MG63 (cell line): ENCODE measurements at regions not wholly inside any gene's neighbourhood (a gene's known extent, or its start where the extent isn't known, plus 50 kb on each side); places are given as distances from the start of the nearest gene placed in this dataset.
"Not testable (repeated sequence)": the region's sequence is repeated elsewhere in the genome, so short reads cannot be mapped to it uniquely, and the experiment has no call there.

ENCODE experiments used
- DNase-seq: peaks from one replicate; pipeline ENCODE4 v3.0.0-alpha.2; 2020
- H3K27me3 ChIP-seq: fragments of 250-450 bp; sonication (Bioruptor Pico); 2 replicates; pipeline ENCODE4 v1.5.1; 2020; ENCODE audit warnings: mild to moderate bottlenecking, moderate library complexity
- H3K36me3 ChIP-seq: fragments of 250-450 bp; sonication (Bioruptor Pico); 2 replicates; pipeline ENCODE4 v1.5.1; 2020; ENCODE audit warnings: mild to moderate bottlenecking, moderate library complexity
- H3K4me3 ChIP-seq: fragments of 250-450 bp; sonication (Bioruptor Pico); 2 replicates; pipeline ENCODE4 v1.5.1; 2020; ENCODE audit warnings: mild to moderate bottlenecking, moderate library complexity
- H3K9me3 ChIP-seq: fragments of 250-450 bp; sonication (Bioruptor Pico); 2 replicates; pipeline ENCODE4 v1.5.1; 2020; ENCODE audit warnings: mild to moderate bottlenecking, moderate library complexity

- peak; percentile 11 for DNase-seq
- not testable (repeated sequence) for H3K27me3 ChIP-seq, H3K9me3 ChIP-seq
These were observed 86.6 kb downstream of the FHIP1A start for GRCh38 chr4:151495612-151496011.

GRCh38 chr4:151511548-151511947 lies 102.6 kb downstream of the FHIP1A start:
- not testable (repeated sequence) for DNase-seq, H3K4me3 ChIP-seq, H3K36me3 ChIP-seq, H3K9me3 ChIP-seq, H3K27me3 ChIP-seq

More at GRCh38 chr4:151495612-151496011, 86.6 kb downstream of the FHIP1A start:
- not testable (repeated sequence) for H3K4me3 ChIP-seq, H3K36me3 ChIP-seq

- no peaks in the 10 kb centered on the region for H3K36me3 ChIP-seq
- no peak overlapping the region for H3K4me3 ChIP-seq
- no peaks in the 10 kb centered on the region for H3K9me3 ChIP-seq
- no peak for DNase-seq
- H3K27me3 ChIP-seq, result no peaks in the 10 kb centered on the region
These were observed 108.9 kb downstream of the FHIP1A start for GRCh38 chr4:151517896-151518295.

DNA sequence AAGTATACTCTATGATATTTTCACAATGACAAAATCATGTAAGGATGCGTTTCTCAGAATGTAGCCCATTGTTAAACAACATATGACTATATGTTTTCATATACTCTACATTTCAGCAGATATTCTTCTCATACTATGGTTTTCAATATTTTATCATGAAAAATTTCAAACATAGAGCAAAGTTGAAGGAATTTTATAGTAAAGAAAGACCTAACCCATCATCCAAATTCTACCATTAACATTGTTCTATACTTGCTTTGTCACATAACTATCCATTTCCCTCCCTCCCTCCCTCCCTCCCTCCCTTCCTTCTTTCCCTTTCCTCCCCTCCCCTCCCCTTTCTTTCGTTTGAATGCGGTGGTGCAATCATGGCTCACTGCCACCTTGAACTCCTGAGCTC lies 109.4 kb downstream of the FHIP1A start:
- Histone ChIP-seq H3K9me3 (no peaks in the 10 kb centered on the region), H3K4me3 (no peak overlapping the region), H3K36me3 (no peaks in the 10 kb centered on the region), H3K27me3 (no peaks in the 10 kb centered on the region)
- DNase-seq, result no peak

GRCh38 chr4:151519728-151520415 lies 110.9 kb downstream of the FHIP1A start:
- H3K27me3 ChIP-seq, result no peaks in the 10 kb centered on the region
- H3K36me3 ChIP-seq, result no peaks in the 10 kb centered on the region
- no peak overlapping the region for H3K4me3 ChIP-seq
- no peaks in the 10 kb centered on the region for H3K9me3 ChIP-seq
- no peak for DNase-seq

- no peaks in the 10 kb centered on the region for H3K36me3 ChIP-seq
- H3K9me3 ChIP-seq, result no peaks in the 10 kb centered on the region
- no peak overlapping the region for H3K4me3 ChIP-seq
- no peak for DNase-seq
- no peaks in the 10 kb centered on the region for H3K27me3 ChIP-seq
These were observed 114.0 kb downstream of the FHIP1A start for GRCh38 chr4:151522866-151523519.

DNA sequence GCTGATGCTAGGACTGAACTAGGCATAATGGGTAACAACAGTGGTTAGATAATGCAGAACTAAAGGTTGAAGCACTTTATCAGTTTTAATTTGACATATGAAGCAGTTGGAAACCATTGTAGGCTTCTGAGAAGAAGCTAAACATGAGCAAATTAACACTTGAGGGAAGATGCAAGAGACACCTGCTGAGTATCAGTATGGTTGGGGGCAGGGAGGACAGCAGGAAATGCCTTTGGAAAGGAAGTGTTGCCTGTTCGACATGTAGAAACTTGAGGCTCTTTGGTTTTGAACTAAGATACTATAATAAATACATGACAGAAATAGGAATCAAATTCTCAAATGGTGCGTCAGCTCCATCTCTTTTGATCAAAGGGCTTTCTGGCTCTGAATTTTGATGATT lies 115.6 kb downstream of the FHIP1A start:
- no peaks in the 10 kb centered on the region for H3K36me3 ChIP-seq
- no peak for DNase-seq
- H3K9me3 ChIP-seq, result no peaks in the 10 kb centered on the region
- H3K27me3 ChIP-seq, result no peaks in the 10 kb centered on the region
- H3K4me3 ChIP-seq, result no peak overlapping the region

DNA sequence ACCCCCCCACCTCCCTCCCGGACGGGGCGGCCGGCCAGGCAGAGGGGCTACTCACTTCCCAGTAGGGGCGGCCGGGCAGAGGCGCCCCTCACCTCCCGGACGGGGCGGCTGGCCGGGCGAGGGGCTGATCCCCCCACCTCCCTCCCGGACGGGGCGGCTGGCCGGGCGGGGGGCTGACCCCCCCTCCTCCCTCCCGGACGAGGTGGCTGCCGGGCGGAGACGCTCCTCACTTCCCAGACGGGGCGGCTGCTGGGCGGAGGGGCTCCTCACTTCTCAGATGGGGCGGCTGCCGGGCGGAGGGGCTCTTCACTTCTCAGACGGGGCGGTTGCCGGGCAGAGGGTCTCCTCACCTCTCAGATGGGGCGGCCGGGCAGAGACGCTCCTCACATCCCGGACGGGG lies 117.5 kb downstream of the FHIP1A start:
- DNase-seq, H3K27me3 ChIP-seq, H3K4me3 ChIP-seq, H3K9me3 ChIP-seq, H3K36me3 ChIP-seq: not testable (repeated sequence)

DNA sequence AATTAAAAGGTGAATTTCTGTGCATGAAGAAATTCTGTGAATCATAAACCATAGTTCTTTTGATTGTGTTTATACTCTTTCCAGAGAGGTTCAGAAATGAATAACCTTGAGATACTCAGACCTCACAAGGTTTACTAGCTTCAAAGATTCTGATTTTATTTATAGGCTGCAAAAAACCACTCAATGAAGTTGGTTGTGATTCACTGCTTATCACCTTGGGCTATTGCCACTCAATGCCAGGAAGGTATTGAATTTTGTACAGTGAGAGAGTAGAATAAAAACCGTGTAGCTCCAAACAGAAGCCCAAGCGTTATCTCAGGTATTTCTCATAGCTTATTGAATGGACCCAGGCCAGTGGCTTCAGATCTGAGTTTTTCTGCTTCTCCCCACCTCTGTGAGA lies 118.7 kb downstream of the FHIP1A start:
- no peak for DNase-seq
- Histone ChIP-seq H3K4me3 (no peak overlapping the region), H3K36me3 (no peaks in the 10 kb centered on the region), H3K9me3 (no peaks in the 10 kb centered on the region), H3K27me3 (no peaks in the 10 kb centered on the region)

DNA sequence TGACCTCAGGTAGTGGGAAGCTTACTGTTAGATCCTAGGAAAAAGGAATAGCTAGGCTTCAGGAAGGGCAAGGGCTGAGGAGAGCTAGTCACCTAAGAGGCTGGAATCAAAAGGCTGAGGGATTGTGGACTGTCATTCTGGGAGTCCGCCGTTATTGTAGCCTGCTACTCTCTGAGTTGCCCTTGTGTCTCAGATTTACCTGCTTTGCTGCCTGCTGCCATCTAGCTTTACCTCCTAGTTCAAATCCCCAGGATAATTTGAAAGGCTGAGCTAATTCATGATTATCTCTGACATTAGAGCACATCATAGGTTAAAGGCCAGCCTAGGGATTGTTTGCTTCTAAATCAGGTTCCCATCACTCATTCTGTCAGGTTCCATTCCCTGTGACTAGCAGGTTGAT lies 120.2 kb downstream of the FHIP1A start:
- Histone ChIP-seq H3K9me3 (no peaks in the 10 kb centered on the region), H3K4me3 (no peak overlapping the region), H3K36me3 (no peaks in the 10 kb centered on the region), H3K27me3 (no peaks in the 10 kb centered on the region)
- DNase-seq, result no peak

- no peak for DNase-seq
- Histone ChIP-seq H3K9me3 (no peaks in the 10 kb centered on the region), H3K36me3 (no peaks in the 10 kb centered on the region), H3K4me3 (no peak overlapping the region), H3K27me3 (no peaks in the 10 kb centered on the region)
These were observed 121.3 kb downstream of the FHIP1A start for GRCh38 chr4:151530230-151530629.

GRCh38 chr4:151530783-151531182 lies 121.8 kb downstream of the FHIP1A start:
- Histone ChIP-seq H3K9me3 (no peaks in the 10 kb centered on the region), H3K27me3 (no peaks in the 10 kb centered on the region), H3K36me3 (no peaks in the 10 kb centered on the region), H3K4me3 (no peak overlapping the region)
- DNase-seq, result no peak

GRCh38 chr4:151532001-151532708 lies 123.2 kb downstream of the FHIP1A start:
- no peaks in the 10 kb centered on the region for H3K36me3 ChIP-seq
- DNase-seq, result no peak
- H3K27me3 ChIP-seq, result no peaks in the 10 kb centered on the region
- H3K9me3 ChIP-seq, result no peaks in the 10 kb centered on the region
- H3K4me3 ChIP-seq, result no peak overlapping the region

DNA sequence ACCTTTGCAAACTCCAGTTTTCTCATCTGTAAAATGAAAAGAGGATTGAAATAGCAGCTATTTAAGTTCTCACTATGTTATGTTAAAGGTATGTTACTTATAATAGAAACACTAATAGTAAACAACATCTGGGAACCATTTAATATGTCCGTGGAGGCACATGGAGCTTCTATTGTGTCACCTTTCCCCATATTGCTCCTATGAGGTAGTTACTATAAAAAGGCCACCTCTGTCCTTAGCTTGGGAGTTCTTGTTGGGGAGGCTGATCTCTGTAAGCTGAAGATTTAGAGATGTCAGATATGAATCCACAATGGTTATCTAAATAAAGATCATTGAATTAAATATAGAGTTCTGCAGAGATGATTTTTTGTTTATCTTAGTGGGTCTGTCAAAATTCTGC lies 125.2 kb downstream of the FHIP1A start:
- no peak for DNase-seq
- H3K27me3 ChIP-seq, result no peaks in the 10 kb centered on the region
- no peaks in the 10 kb centered on the region for H3K9me3 ChIP-seq

DNA sequence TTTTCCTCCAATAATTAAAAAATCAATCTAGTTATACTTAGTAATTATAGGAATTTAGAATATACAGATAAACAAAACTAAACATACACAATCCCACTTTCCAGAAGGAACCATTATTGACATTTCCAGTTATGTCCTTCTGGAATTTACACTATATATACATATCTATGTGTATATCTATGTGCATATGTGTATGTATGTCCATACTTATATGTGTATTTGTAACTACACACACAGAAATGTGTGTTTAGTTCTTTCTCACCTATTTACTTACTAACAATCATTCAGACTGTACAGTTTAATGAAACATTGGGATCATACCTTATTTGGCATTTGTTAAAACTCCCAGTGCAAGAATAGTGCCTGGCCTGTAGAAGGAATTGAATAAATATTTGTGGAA lies 126.4 kb downstream of the FHIP1A start:
- no peaks in the 10 kb centered on the region for H3K36me3 ChIP-seq
- H3K4me3 ChIP-seq, result no peak overlapping the region
- no peaks in the 10 kb centered on the region for H3K9me3 ChIP-seq
- no peaks in the 10 kb centered on the region for H3K27me3 ChIP-seq
- no peak for DNase-seq

More for the DNA sequence above, 125.2 kb downstream of the FHIP1A start:
- Histone ChIP-seq H3K4me3 (no peak overlapping the region), H3K36me3 (no peaks in the 10 kb centered on the region)

DNA sequence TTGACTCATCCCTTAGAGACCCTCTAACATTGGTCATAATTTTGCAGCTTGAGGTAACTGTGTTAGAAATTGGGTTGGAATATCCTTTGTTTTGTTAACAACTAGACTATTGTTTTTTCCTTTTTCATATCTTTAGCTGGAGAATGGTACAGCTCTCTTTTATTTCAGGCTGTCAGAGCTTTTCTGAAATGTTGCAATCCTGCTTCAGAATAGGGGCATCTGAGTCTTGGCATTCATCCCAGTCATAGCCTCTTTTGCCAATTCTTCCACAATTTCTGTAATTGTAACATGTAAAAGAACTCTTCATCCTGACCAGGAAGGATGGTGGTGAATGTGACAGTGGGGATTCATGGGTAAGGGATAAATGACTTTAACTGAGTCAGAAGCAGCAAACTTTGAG lies 128.7 kb downstream of the FHIP1A start:
- Histone ChIP-seq H3K9me3 (no peaks in the 10 kb centered on the region), H3K36me3 (no peaks in the 10 kb centered on the region), H3K27me3 (no peaks in the 10 kb centered on the region), H3K4me3 (no peak overlapping the region)
- no peak for DNase-seq

- no peak for DNase-seq
- Histone ChIP-seq H3K9me3 (no peaks in the 10 kb centered on the region), H3K27me3 (no peaks in the 10 kb centered on the region), H3K36me3 (no peaks in the 10 kb centered on the region), H3K4me3 (no peak overlapping the region)
These were observed 130.0 kb downstream of the FHIP1A start for GRCh38 chr4:151538963-151539362.
